Caco-2 (cell line): ENCODE measurements at regions not wholly inside any gene's neighbourhood (a gene's known extent, or its start where the extent isn't known, plus 50 kb on each side); places are given as distances from the start of the nearest gene placed in this dataset.

Source experiments
- BruUV-seq: library from RNA; stranded (reverse); fragments of 400-500 nt; replicated peaks from 2 replicates; lab custom pipeline; 2021; lab: Mats Ljungman, UMichigan
- CTCF ChIA-PET: fragments of 300-600 bp; sonication (Branson Sonifier 250); formaldehyde crosslinking; loops from one replicate; lab custom pipeline; 2022; ENCODE audit warnings: antibody characterized with exemption; lab: Charles Lee
- POLR2A ChIA-PET: fragments of 300-600 bp; sonication (Branson Sonifier 250); formaldehyde crosslinking; loops from one replicate; lab custom pipeline; 2022; ENCODE audit warnings: antibody characterized with exemption; lab: Charles Lee
- DNase-seq, 2 experiments: peaks; one replicate each; pipeline versions ENCODE4 v3.0.0 to v3.0.0-alpha.2; 2020 to 2022
- H3K27me3 ChIP-seq: replicated peaks from 2 replicates; pipeline ENCODE4 v1.6.0; 2011; ENCODE audit warnings: low read length; ENCODE audit not compliant: control insufficient read depth, insufficient read depth
- H3K36me3 ChIP-seq: 2 replicates; pipeline ENCODE4 v1.5.1; 2011; ENCODE audit warnings: low read length; ENCODE audit not compliant: control insufficient read depth, insufficient read depth
- H3K4me1 ChIP-seq: fragments of 250-450 bp; sonication (Bioruptor Pico); 2 replicates; pipeline ENCODE4 v1.5.1; 2020; ENCODE audit warnings: mild to moderate bottlenecking
- H3K4me3 ChIP-seq: 2 replicates; pipeline ENCODE4 v1.5.1; 2011; ENCODE audit warnings: low read depth, mild to moderate bottlenecking, control low read depth, low read length
- H3K9me3 ChIP-seq: fragments of 250-450 bp; sonication (Bioruptor Pico); 2 replicates; pipeline ENCODE4 v1.5.1; 2020; ENCODE audit warnings: mild to moderate bottlenecking, moderate library complexity
- H3K27ac Mint-ChIP-seq: one replicate; pipeline ENCODE4 v1.8.0; 2022; ENCODE audit warnings: mixed read lengths; ENCODE audit not compliant: unreplicated experiment
- H3K27me3 Mint-ChIP-seq: one replicate; pipeline ENCODE4 v1.8.0; 2022; ENCODE audit warnings: mixed read lengths; ENCODE audit not compliant: insufficient read depth, unreplicated experiment
- H3K36me3 Mint-ChIP-seq: one replicate; pipeline ENCODE4 v1.8.0; 2022; ENCODE audit warnings: mild to moderate bottlenecking, mixed read lengths; ENCODE audit not compliant: insufficient read depth, unreplicated experiment
- H3K4me1 Mint-ChIP-seq: one replicate; pipeline ENCODE4 v1.8.0; 2022; ENCODE audit warnings: low read depth, mixed read lengths; ENCODE audit not compliant: unreplicated experiment
- H3K4me3 Mint-ChIP-seq: one replicate; pipeline ENCODE4 v1.8.0; 2022; ENCODE audit warnings: mild to moderate bottlenecking, moderate library complexity, mixed read lengths; ENCODE audit not compliant: unreplicated experiment
- H3K9me3 Mint-ChIP-seq: one replicate; pipeline ENCODE4 v1.8.0; 2022; ENCODE audit warnings: mixed read lengths; ENCODE audit not compliant: unreplicated experiment
- CTCF ChIP-seq, 2 experiments: fragments of 200-600 bp in 1 of 2; IDR thresholded peaks; 1 replicate in 1 of 2; 2 replicates in 1 of 2; pipeline versions ENCODE4 v1.5.1 to v1.8.0; 2011 to 2022; ENCODE audit warnings: antibody characterized with exemption in 1 of 2, control low read depth in 1 of 2, inconsistent platforms in 1 of 2, low read depth in 1 of 2, low read length in 1 of 2, mild to moderate bottlenecking in 1 of 2, moderate library complexity in 1 of 2; ENCODE audit not compliant: insufficient read depth in 1 of 2, severe bottlenecking in 1 of 2, unreplicated experiment in 1 of 2
- intact Hi-C: fragments of 100-400 bp; cut with micrococcal nuclease; formaldehyde crosslinking; loops from one replicate; pipeline ENCODE4 v1.10.0; 2022; ENCODE audit not compliant: unreplicated experiment

GRCh38 chrX:42616981-42617380 lies 161.0 kb downstream of the PPP1R2C start:
- ChIA-PET POLR2A (no interaction called here), CTCF (no interaction called here)
- DNase-seq, result no peak
- Mint-ChIP-seq H3K36me3 (no peaks in the 10 kb centered on the region), H3K27me3 (no peaks in the 10 kb centered on the region), H3K27ac (no peak overlapping the region), H3K4me3 (no peak overlapping the region), H3K9me3 (no peaks in the 10 kb centered on the region), H3K4me1 (no peaks in the 10 kb centered on the region)
- TF ChIP-seq CTCF (IDR thresholded peaks at IDR 0.05; ENCODE audit: insufficient read depth in 1 of 2, low read depth in 1 of 2, low read length in 1 of 2, severe bottlenecking in 1 of 2, unreplicated experiment in 1 of 2), result no peak
- intact Hi-C loops, result no loop called here
- Histone ChIP-seq H3K9me3 (no peaks in the 10 kb centered on the region), H3K36me3 (no peaks in the 10 kb centered on the region), H3K27me3 (no peaks in the 10 kb centered on the region), H3K4me3 (no peak overlapping the region), H3K4me1 (no peaks in the 10 kb centered on the region)
- BruUV-seq, result no TSS peak

DNA sequence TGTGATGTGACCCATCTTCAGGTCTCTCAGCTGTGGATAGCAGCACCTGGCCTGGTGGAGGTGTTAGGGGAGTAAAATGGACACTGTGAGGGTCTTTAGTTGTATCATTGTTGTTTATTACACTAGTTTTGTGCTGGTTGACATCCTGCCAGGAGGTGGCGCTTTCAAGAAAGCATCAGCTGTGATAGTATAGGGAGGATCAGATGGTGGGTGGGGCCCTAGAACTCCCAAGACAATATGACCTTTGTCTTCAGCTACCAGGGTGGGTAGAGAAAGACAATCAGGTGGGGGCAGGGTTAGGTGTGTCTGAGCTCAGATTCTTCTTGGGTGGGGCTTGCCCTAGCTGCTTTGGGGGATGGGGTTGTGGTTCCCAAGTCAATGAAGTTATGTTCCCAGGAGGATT lies 162.8 kb downstream of the PPP1R2C start:
- no peaks in the 10 kb centered on the region for H3K4me1 ChIP-seq
- no TSS peak for BruUV-seq
- H3K27me3 Mint-ChIP-seq, result no peaks in the 10 kb centered on the region
- H3K27me3 ChIP-seq, result no peaks in the 10 kb centered on the region
- POLR2A ChIA-PET, result no interaction called here
- peak; percentile 7 to 44 for DNase-seq
- peak overlapping the region; percentile 29 for H3K27ac Mint-ChIP-seq
- H3K4me3 Mint-ChIP-seq, result no peak overlapping the region
- no peaks in the 10 kb centered on the region for H3K9me3 Mint-ChIP-seq
- H3K4me3 ChIP-seq, result no peak overlapping the region
- no peaks in the 10 kb centered on the region for H3K4me1 Mint-ChIP-seq
- H3K36me3 ChIP-seq, result no peaks in the 10 kb centered on the region
- intact Hi-C loops, result no loop called here
- CTCF ChIA-PET, result no interaction called here
- H3K36me3 Mint-ChIP-seq, result no peaks in the 10 kb centered on the region
- H3K9me3 ChIP-seq, result no peaks in the 10 kb centered on the region
- no peak for TF ChIP-seq CTCF (IDR thresholded peaks at IDR 0.05; ENCODE audit: insufficient read depth in 1 of 2, low read depth in 1 of 2, low read length in 1 of 2, severe bottlenecking in 1 of 2, unreplicated experiment in 1 of 2)

GRCh38 chrX:42606591-42606990 lies 171.4 kb downstream of the PPP1R2C start:
- no peak for DNase-seq
- Histone ChIP-seq H3K36me3 (no peaks in the 10 kb centered on the region), H3K9me3 (no peaks in the 10 kb centered on the region), H3K27me3 (no peaks in the 10 kb centered on the region), H3K4me1 (no peaks in the 10 kb centered on the region), H3K4me3 (no peak overlapping the region)
- no peaks in the 10 kb centered on the region for H3K4me1 Mint-ChIP-seq
- H3K27me3 Mint-ChIP-seq, result no peaks in the 10 kb centered on the region
- H3K27ac Mint-ChIP-seq, result no peak overlapping the region
- H3K9me3 Mint-ChIP-seq, result no peaks in the 10 kb centered on the region
- ChIA-PET POLR2A (no interaction called here), CTCF (no interaction called here)
- intact Hi-C loops, result no loop called here
- H3K4me3 Mint-ChIP-seq, result no peak overlapping the region
- no peaks in the 10 kb centered on the region for H3K36me3 Mint-ChIP-seq
- no TSS peak for BruUV-seq
- no peak for TF ChIP-seq CTCF (IDR thresholded peaks at IDR 0.05; ENCODE audit: insufficient read depth in 1 of 2, low read depth in 1 of 2, low read length in 1 of 2, severe bottlenecking in 1 of 2, unreplicated experiment in 1 of 2)
